Uterus (tissue), 2 donors: ENCODE measurements at regions not wholly inside any gene's neighbourhood (a gene's known extent, or its start where the extent isn't known, plus 50 kb on each side); places are given as distances from the start of the nearest gene placed in this dataset.

ENCODE experiments used
- POLR2A ChIP-seq, 2 donors: fragments of 450-650 bp; IDR thresholded peaks; one replicate each; pipeline ENCODE4 v1.6.1; 2016; ENCODE audit warnings: antibody characterized with exemption in 2 of 2, mild to moderate bottlenecking in 1 of 2, moderate library complexity in 1 of 2
- TF ChIP-seq, protein P1 (sequence below), 4 experiments: fragments of 200-600 bp in 2 of 4; fragments of 450-650 bp in 2 of 4; sonication (generic) in 2 of 4; IDR thresholded peaks; one replicate each; pipeline ENCODE4 v1.5.1; 2016 to 2019; ENCODE audit warnings: antibody characterized with exemption in 4 of 4, mild to moderate bottlenecking in 2 of 4, moderate library complexity in 1 of 4

- TF ChIP-seq, protein P1, sequence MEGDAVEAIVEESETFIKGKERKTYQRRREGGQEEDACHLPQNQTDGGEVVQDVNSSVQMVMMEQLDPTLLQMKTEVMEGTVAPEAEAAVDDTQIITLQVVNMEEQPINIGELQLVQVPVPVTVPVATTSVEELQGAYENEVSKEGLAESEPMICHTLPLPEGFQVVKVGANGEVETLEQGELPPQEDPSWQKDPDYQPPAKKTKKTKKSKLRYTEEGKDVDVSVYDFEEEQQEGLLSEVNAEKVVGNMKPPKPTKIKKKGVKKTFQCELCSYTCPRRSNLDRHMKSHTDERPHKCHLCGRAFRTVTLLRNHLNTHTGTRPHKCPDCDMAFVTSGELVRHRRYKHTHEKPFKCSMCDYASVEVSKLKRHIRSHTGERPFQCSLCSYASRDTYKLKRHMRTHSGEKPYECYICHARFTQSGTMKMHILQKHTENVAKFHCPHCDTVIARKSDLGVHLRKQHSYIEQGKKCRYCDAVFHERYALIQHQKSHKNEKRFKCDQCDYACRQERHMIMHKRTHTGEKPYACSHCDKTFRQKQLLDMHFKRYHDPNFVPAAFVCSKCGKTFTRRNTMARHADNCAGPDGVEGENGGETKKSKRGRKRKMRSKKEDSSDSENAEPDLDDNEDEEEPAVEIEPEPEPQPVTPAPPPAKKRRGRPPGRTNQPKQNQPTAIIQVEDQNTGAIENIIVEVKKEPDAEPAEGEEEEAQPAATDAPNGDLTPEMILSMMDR (IDR thresholded peaks at IDR 0.05), result no peak
- no peak for TF ChIP-seq POLR2A (IDR thresholded peaks at IDR 0.05)
These were observed 1513.3 kb downstream of the FAM181B start for GRCh38 chr11:81220146-81220895.
